ENCODE measurements at regions not wholly inside any gene's neighbourhood (a gene's known extent, or its start where the extent isn't known, plus 50 kb on each side); places are given as distances from the start of the nearest gene placed in this dataset.

DNA sequence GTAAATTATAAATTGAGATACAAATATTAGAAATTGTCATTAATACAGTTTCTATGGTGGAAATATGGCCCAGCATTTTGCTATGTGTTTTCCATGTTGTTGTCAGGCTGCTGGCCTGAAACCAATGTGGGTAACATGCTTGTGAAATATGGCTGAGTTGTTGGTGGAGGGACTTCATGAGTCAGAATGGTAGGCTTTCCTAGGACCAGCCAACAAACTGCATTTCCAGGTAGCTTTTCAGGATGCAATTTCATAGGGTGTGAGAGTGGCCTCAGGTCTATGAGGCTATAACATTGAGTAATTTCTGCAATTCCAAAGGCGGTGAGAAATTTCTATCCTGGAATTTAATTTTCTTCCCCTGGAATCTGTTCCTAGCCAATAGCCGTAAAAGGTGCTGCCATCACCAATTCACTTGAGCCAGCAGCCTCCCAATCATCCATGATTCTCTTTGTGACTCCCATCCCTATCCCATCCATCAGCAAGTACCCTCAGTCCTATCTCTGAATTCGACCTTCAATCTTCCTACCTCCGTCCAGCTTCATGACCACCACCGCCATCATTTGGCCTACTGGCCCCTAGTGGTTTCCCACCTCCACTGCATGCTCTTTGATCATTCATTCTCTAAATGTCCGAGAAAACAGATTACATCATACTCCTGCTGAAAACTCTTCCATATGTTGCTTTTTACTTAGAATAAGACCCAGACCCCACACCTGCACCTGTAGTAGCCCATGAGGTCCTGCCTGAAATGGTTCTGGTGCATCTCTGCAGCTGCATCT, 276.6 kb upstream of the CFAP20DC start:
- no peak for DNase-seq (ENCODE audit: low spot score)
- Histone ChIP-seq H3K9me2 (replicated peaks; ENCODE audit: insufficient read depth) (no peaks in the 10 kb centered on the region), H2AFZ (no peak overlapping the region), H3K4me3 (no peak overlapping the region), H3K4me1 (ENCODE audit: insufficient read depth) (no peaks in the 10 kb centered on the region), H3K27ac (no peak overlapping the region), H4K20me1 (ENCODE audit: insufficient read depth, poor library complexity, severe bottlenecking) (no peaks in the 10 kb centered on the region), H3K9me3 (ENCODE audit: low read depth) (no peaks in the 10 kb centered on the region), H3K36me3 (replicated peaks; ENCODE audit: insufficient read depth, low read depth) (no peaks in the 10 kb centered on the region), H3K27me3 (no peaks in the 10 kb centered on the region), H3K79me2 (no peaks in the 10 kb centered on the region), H3K4me2 (no peak overlapping the region)
- WGBS (ENCODE audit: low lambda C conversion rate, missing lambda C conversion rate) = 85% methylated on average over 6 of the region's 6 CpGs
- TF ChIP-seq CTCF (IDR thresholded peaks at IDR 0.05; ENCODE audit: poor library complexity) = no peak

- Histone ChIP-seq H4K20me1 (ENCODE audit: insufficient read depth, poor library complexity, severe bottlenecking) (no peaks in the 10 kb centered on the region), H3K27me3 (no peaks in the 10 kb centered on the region), H3K36me3 (replicated peaks; ENCODE audit: insufficient read depth, low read depth) (no peaks in the 10 kb centered on the region), H3K27ac (no peak overlapping the region), H3K4me2 (no peak overlapping the region), H3K79me2 (no peaks in the 10 kb centered on the region), H3K9me3 (ENCODE audit: low read depth) (no peaks in the 10 kb centered on the region), H2AFZ (no peak overlapping the region), H3K4me3 (no peak overlapping the region), H3K9me2 (replicated peaks; ENCODE audit: insufficient read depth) (no peaks in the 10 kb centered on the region), H3K4me1 (ENCODE audit: insufficient read depth) (no peaks in the 10 kb centered on the region)
- TF ChIP-seq EZH2 (IDR thresholded peaks at IDR 0.05; ENCODE audit: borderline replicate concordance) (no peak), EZH2phosphoT487 (IDR thresholded peaks at IDR 0.05; ENCODE audit: low read depth, severe bottlenecking, unreplicated experiment) (no peak), CTCF (IDR thresholded peaks at IDR 0.05; ENCODE audit: poor library complexity) (no peak)
- no peak for DNase-seq (ENCODE audit: low spot score)
- WGBS (ENCODE audit: low lambda C conversion rate, missing lambda C conversion rate) = 71% methylated on average over 5 of the region's 5 CpGs
Measured at GRCh38 chr3:59321881-59322540, 272.2 kb upstream of the CFAP20DC start.

GRCh38 chr3:59320080-59320479, 270.3 kb upstream of the CFAP20DC start:
- no peaks in the 10 kb centered on the region for H3K9me3 ChIP-seq (ENCODE audit: low read depth)
- no peaks in the 10 kb centered on the region for H3K4me1 ChIP-seq (ENCODE audit: insufficient read depth)
- no peak overlapping the region for H3K4me2 ChIP-seq
- peak overlapping the region; percentile 70 for H3K27ac ChIP-seq
- no peak for TF ChIP-seq CTCF (IDR thresholded peaks at IDR 0.05; ENCODE audit: poor library complexity)
- TF ChIP-seq EZH2phosphoT487 (IDR thresholded peaks at IDR 0.05; ENCODE audit: low read depth, severe bottlenecking, unreplicated experiment) = no peak
- no peak for TF ChIP-seq EZH2 (IDR thresholded peaks at IDR 0.05; ENCODE audit: borderline replicate concordance)
- no peaks in the 10 kb centered on the region for H3K36me3 ChIP-seq (replicated peaks; ENCODE audit: insufficient read depth, low read depth)
- H3K79me2 ChIP-seq = no peaks in the 10 kb centered on the region
- DNase-seq (ENCODE audit: low spot score) = peak; percentile 35
- no peaks in the 10 kb centered on the region for H4K20me1 ChIP-seq (ENCODE audit: insufficient read depth, poor library complexity, severe bottlenecking)
- 57% methylated on average over 4 of the region's 4 CpGs for WGBS (ENCODE audit: low lambda C conversion rate, missing lambda C conversion rate)
- H3K9me2 ChIP-seq (replicated peaks; ENCODE audit: insufficient read depth) = no peaks in the 10 kb centered on the region
- H3K4me3 ChIP-seq = no peak overlapping the region
- no peaks in the 10 kb centered on the region for H3K27me3 ChIP-seq
- no peak overlapping the region for H2AFZ ChIP-seq

All from hepatocyte (in vitro differentiated cells).